NCI-H82 treated with DMSO at 0.1 percent for 48 hours (cell line): ENCODE measurements at regions not wholly inside any gene's neighbourhood (a gene's known extent, or its start where the extent isn't known, plus 50 kb on each side); places are given as distances from the start of the nearest gene placed in this dataset.
"Not testable (repeated sequence)": the region's sequence is repeated elsewhere in the genome, so short reads cannot be mapped to it uniquely, and the experiment has no call there.

Source experiments
- DNase-seq: peaks from one replicate; lab custom pipeline; 2025; ENCODE audit not compliant: unreplicated experiment; lab: John Stamatoyannopoulos, UW

GRCh38 chr3:166456286-166456685 lies 619.1 kb upstream of the BCHE start:
- no peak for DNase-seq

GRCh38 chr3:166455744-166456143 lies 618.5 kb upstream of the BCHE start:
- DNase-seq: no peak

GRCh38 chr3:166453478-166453877 lies 616.3 kb upstream of the BCHE start:
- DNase-seq: no peak

- no peak for DNase-seq
Observed at GRCh38 chr3:166451997-166452396, 614.8 kb upstream of the BCHE start.

GRCh38 chr3:166447513-166447912 lies 610.3 kb upstream of the BCHE start:
- no peak for DNase-seq

GRCh38 chr3:166446986-166447385 lies 609.8 kb upstream of the BCHE start:
- DNase-seq: no peak

GRCh38 chr3:166446291-166446690 lies 609.1 kb upstream of the BCHE start:
- no peak for DNase-seq

- no peak for DNase-seq
Observed at GRCh38 chr3:166445865-166446264, 608.6 kb upstream of the BCHE start.

GRCh38 chr3:166444756-166445155 lies 607.5 kb upstream of the BCHE start:
- DNase-seq: no peak

- DNase-seq: no peak
Observed at GRCh38 chr3:166444336-166444735, 607.1 kb upstream of the BCHE start.

GRCh38 chr3:166435469-166436057 lies 598.3 kb upstream of the BCHE start:
- no peak for DNase-seq

- DNase-seq: no peak
Observed at GRCh38 chr3:166433060-166433459, 595.8 kb upstream of the BCHE start.

- no peak for DNase-seq
Observed at GRCh38 chr3:166425900-166426611, 588.8 kb upstream of the BCHE start.

GRCh38 chr3:166425021-166425420 lies 587.8 kb upstream of the BCHE start:
- no peak for DNase-seq

- DNase-seq: not testable (repeated sequence)
Observed at GRCh38 chr3:166423824-166424513, 586.7 kb upstream of the BCHE start.

GRCh38 chr3:166422556-166422955 lies 585.3 kb upstream of the BCHE start:
- DNase-seq: no peak

GRCh38 chr3:166420071-166420470 lies 582.8 kb upstream of the BCHE start:
- no peak for DNase-seq

GRCh38 chr3:166405896-166406295 lies 568.7 kb upstream of the BCHE start:
- DNase-seq: no peak

GRCh38 chr3:166405465-166405864 lies 568.2 kb upstream of the BCHE start:
- no peak for DNase-seq

- DNase-seq: no peak
Observed at GRCh38 chr3:166390303-166390702, 553.1 kb upstream of the BCHE start.

- DNase-seq: no peak
Observed at GRCh38 chr3:166388321-166388720, 551.1 kb upstream of the BCHE start.

GRCh38 chr3:166372571-166373106 lies 535.4 kb upstream of the BCHE start:
- no peak for DNase-seq
